ENCODE measurements at regions not wholly inside any gene's neighbourhood (a gene's known extent, or its start where the extent isn't known, plus 50 kb on each side); places are given as distances from the start of the nearest gene placed in this dataset.

GRCh38 chr13:60327511-60327910 is 69.5 kb upstream of the TDRD3 start:
- in situ Hi-C loops (cut with HindIII; ENCODE audit: extremely low pct_ligation_motif_present, low pct_unique_long_range_greater_than_20kb) = no loop called here
- no peak for TF ChIP-seq ZNF253 (CRISPR knock-in tag; IDR thresholded peaks at IDR 0.05; ENCODE audit: borderline replicate concordance)
- no peak for TF ChIP-seq ZNF678 (CRISPR knock-in tag; IDR thresholded peaks at IDR 0.05)
- TF ChIP-seq SP1 (IDR thresholded peaks at IDR 0.05) = no peak
- no peak for TF ChIP-seq SP1 (CRISPR knock-in tag; IDR thresholded peaks at IDR 0.05)
- no peak for TF ChIP-seq ATF2 (CRISPR knock-in tag; IDR thresholded peaks at IDR 0.05)
- no peak for TF ChIP-seq MATR3 (CRISPR knock-in tag; IDR thresholded peaks at IDR 0.05)
- BruUV-seq (replicated peaks) = no TSS peak
- ChIA-PET POLR2A (no interaction called here), CTCF (ENCODE audit: low intra/inter-chr PET ratio, low total read pairs) (no interaction called here)
- no peaks in the 10 kb centered on the region for H3K4me1 ChIP-seq (ENCODE audit: insufficient read depth, low read length)
- FAIRE-seq (no peak), ATAC-seq (no peak), DNase-seq (ENCODE audit: low spot score) (no peak)
- no peak overlapping the region for H3K4me2 ChIP-seq (ENCODE audit: low read depth, low read length)
- no peak overlapping the region for H2AFZ ChIP-seq (ENCODE audit: low read length)
- no peak overlapping the region for H3K4me3 ChIP-seq (replicated peaks in 1 of 3; ENCODE audit: insufficient read depth in 1 of 3, low read depth in 2 of 3, low read length in 3 of 3)
- H3K9ac ChIP-seq (ENCODE audit: insufficient read depth, low read depth, low read length) = no peak overlapping the region
- WGBS (ENCODE audit: low lambda C conversion rate) = 20% methylated on average over 4 of the region's 4 CpGs
- peaks cover 0 to 3% of the 10 kb centered on the region in 2 experiments; a peak in 1 of 5 replicates for H3K27me3 ChIP-seq (ENCODE audit: control insufficient read depth in 1 of 2, insufficient read depth in 2 of 2, low read length in 2 of 2)
- no peaks in the 10 kb centered on the region for H3K36me3 ChIP-seq (replicated peaks in 1 of 2; ENCODE audit: control insufficient read depth in 1 of 2, insufficient read depth in 2 of 2, low read length in 2 of 2)
- intact Hi-C loops (cut with micrococcal nuclease; ENCODE audit: unreplicated experiment) = no loop called here
- no peak overlapping the region for H3K27ac ChIP-seq (ENCODE audit: extremely low read length, insufficient read depth, low read length)
- no peaks in the 10 kb centered on the region for H3K79me2 ChIP-seq (ENCODE audit: insufficient read depth, low read length)
- no peaks in the 10 kb centered on the region for H3K9me3 ChIP-seq (ENCODE audit: low read length)
- H4K20me1 ChIP-seq (ENCODE audit: insufficient read depth, low read length) = no peaks in the 10 kb centered on the region

- no peaks in the 10 kb centered on the region for H4K20me1 ChIP-seq (ENCODE audit: insufficient read depth, low read length)
- no peaks in the 10 kb centered on the region for H3K36me3 ChIP-seq (replicated peaks in 1 of 2; ENCODE audit: control insufficient read depth in 1 of 2, insufficient read depth in 2 of 2, low read length in 2 of 2)
- H3K27ac ChIP-seq (ENCODE audit: extremely low read length, insufficient read depth, low read length) = no peak overlapping the region
- intact Hi-C loops (cut with micrococcal nuclease; ENCODE audit: unreplicated experiment) = no loop called here
- ATAC-seq = no peak
- BruUV-seq (replicated peaks) = no TSS peak
- H3K9me3 ChIP-seq (ENCODE audit: low read length) = no peaks in the 10 kb centered on the region
- no peak overlapping the region for H3K4me3 ChIP-seq (replicated peaks in 1 of 3; ENCODE audit: insufficient read depth in 1 of 3, low read depth in 2 of 3, low read length in 3 of 3)
- DNase-seq (ENCODE audit: low spot score) = no peak
- FAIRE-seq = no peak
- H3K27me3 ChIP-seq (ENCODE audit: control insufficient read depth in 1 of 2, insufficient read depth in 2 of 2, low read length in 2 of 2) = peaks cover 0 to 3% of the 10 kb centered on the region in 2 experiments; a peak in 1 of 5 replicates
- H3K4me1 ChIP-seq (ENCODE audit: insufficient read depth, low read length) = no peaks in the 10 kb centered on the region
- ChIA-PET POLR2A (no interaction called here), CTCF (ENCODE audit: low intra/inter-chr PET ratio, low total read pairs) (no interaction called here)
- no peak overlapping the region for H2AFZ ChIP-seq (ENCODE audit: low read length)
- 0% methylated on average over 2 of the region's 2 CpGs for WGBS (ENCODE audit: low lambda C conversion rate)
- in situ Hi-C loops (cut with HindIII; ENCODE audit: extremely low pct_ligation_motif_present, low pct_unique_long_range_greater_than_20kb) = no loop called here
- no peak overlapping the region for H3K9ac ChIP-seq (ENCODE audit: insufficient read depth, low read depth, low read length)
- H3K4me2 ChIP-seq (ENCODE audit: low read depth, low read length) = no peak overlapping the region
- H3K79me2 ChIP-seq (ENCODE audit: insufficient read depth, low read length) = no peaks in the 10 kb centered on the region
- no peak for TF ChIP-seq SIN3B (IDR thresholded peaks at IDR 0.05; ENCODE audit: low read length)
- no peak for TF ChIP-seq HDAC1 (CRISPR knock-in tag; IDR thresholded peaks at IDR 0.05)
- TF ChIP-seq TBP (CRISPR knock-in tag; IDR thresholded peaks at IDR 0.05) = no peak
- TF ChIP-seq FOXP4 (CRISPR knock-in tag; IDR thresholded peaks at IDR 0.05) = no peak
- TF ChIP-seq LRRFIP1 (CRISPR knock-in tag; conservative IDR thresholded peaks at IDR 0.05) = no peak
- no peak for TF ChIP-seq ZNF331 (CRISPR knock-in tag; IDR thresholded peaks at IDR 0.05)
- TF ChIP-seq MLLT10 (CRISPR knock-in tag; IDR thresholded peaks at IDR 0.05) = no peak
- no peak for TF ChIP-seq SP1 (IDR thresholded peaks at IDR 0.05)
- TF ChIP-seq SP1 (CRISPR knock-in tag; IDR thresholded peaks at IDR 0.05) = no peak
- no peak for TF ChIP-seq KDM5B (CRISPR knock-in tag; IDR thresholded peaks at IDR 0.05; ENCODE audit: borderline replicate concordance)
Measured at GRCh38 chr13:60328073-60328472, 68.9 kb upstream of the TDRD3 start.
